Bronchial epithelial cell (primary cell): ENCODE measurements at regions not wholly inside any gene's neighbourhood (a gene's known extent, or its start where the extent isn't known, plus 50 kb on each side); places are given as distances from the start of the nearest gene placed in this dataset.

Experiments
- DNase-seq: peaks from one replicate; pipeline ENCODE4 v3.0.0-alpha.2; 2010; ENCODE audit warnings: low read depth
- FAIRE-seq: peaks from 2 replicates; lab custom pipeline; 2011; peaks lifted over from hg19 to GRCh38; lab: Jason Lieb, UNC
- H3K27me3 ChIP-seq: 2 replicates; pipeline ENCODE4 v1.5.1; 2011; ENCODE audit warnings: low read length; ENCODE audit not compliant: control insufficient read depth, insufficient read depth
- H3K36me3 ChIP-seq: 2 replicates; pipeline ENCODE4 v1.5.1; 2011; ENCODE audit warnings: low read length; ENCODE audit not compliant: control insufficient read depth, insufficient read depth
- H3K4me3 ChIP-seq: 2 replicates; pipeline ENCODE4 v1.5.1; 2011; ENCODE audit warnings: mild to moderate bottlenecking, low read depth, low read length, control low read depth
- CTCF ChIP-seq: IDR thresholded peaks from 2 replicates; pipeline ENCODE4 v1.5.1; 2011; ENCODE audit warnings: mild to moderate bottlenecking, moderate library complexity, low read length, control low read depth, inconsistent platforms; ENCODE audit not compliant: insufficient read depth, severe bottlenecking

DNA sequence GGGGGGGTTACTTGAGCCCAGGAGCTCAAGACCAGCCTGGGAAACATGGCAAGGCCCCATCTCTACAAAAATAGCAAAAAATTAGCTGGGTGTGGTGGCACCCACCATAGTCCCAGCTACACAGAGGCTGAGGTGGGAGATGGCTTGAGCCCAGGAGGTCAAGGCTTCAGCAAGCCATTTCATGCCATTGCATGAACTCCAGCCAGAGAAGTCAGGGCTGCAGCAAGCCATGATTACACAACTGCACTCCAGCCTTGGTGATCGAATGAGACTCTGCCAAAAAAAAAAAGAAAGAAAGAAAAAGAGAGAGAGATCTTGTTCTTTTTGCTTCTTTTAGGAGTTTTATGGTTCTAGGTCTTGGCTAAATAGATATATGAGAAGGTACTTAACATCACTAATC, 200.2 kb upstream of the PHYHIPL start:
- Histone ChIP-seq H3K27me3 (no peaks in the 10 kb centered on the region), H3K4me3 (no peak overlapping the region), H3K36me3 (no peaks in the 10 kb centered on the region)
- DNase-seq, result no peak
- no peak for TF ChIP-seq CTCF
- no peak for FAIRE-seq

DNA sequence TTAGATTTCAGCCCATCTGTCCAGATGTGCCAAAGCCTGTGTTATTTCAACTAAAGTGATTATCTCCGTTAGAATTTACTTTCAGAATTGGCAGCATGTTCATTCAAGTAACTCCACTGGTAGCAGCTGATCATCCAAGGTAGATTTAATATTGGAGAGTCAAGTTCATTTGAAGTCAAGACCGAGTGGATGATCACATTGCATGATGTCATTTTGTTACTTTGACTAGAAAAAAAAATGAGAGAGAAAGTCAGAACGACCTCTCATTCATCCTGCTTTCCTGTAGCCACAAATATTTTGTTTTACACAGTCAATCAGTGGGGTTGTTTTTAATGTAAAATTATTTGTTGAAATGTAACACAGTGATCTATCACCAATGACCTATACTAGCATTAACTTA, 196.7 kb upstream of the PHYHIPL start:
- no peak for DNase-seq
- no peaks in the 10 kb centered on the region for H3K27me3 ChIP-seq
- no peak for TF ChIP-seq CTCF
- no peak overlapping the region for H3K4me3 ChIP-seq
- H3K36me3 ChIP-seq, result no peaks in the 10 kb centered on the region
- no peak for FAIRE-seq

DNA sequence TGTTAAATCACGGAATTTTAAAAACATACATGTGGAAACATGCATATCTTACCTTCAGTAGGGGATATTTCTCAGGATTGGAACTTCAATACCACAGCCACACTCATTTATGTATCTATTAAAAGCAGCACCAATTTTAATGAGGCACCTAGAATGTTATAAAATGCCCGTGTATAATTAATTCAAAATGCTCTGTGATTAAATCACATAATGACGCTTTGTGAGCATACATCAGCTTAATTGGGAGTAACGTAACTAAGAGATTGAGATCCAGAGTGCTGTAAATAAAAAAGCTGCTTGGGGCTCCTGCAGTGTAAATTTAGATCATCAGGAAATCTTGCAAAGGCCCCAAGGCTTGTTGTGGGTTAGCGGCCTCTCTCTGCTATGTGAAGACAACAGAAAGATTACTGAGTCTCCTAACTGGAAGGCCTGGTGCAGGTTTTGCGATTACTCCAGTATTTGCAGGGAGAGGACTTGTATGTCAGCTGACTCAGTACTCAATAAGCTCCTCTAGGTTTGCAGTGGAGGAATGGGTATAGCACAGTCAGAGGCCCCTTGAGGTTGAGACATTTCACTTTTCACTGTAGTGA, 195.5 kb upstream of the PHYHIPL start:
- no peak for DNase-seq
- Histone ChIP-seq H3K36me3 (no peaks in the 10 kb centered on the region), H3K4me3 (no peak overlapping the region), H3K27me3 (no peaks in the 10 kb centered on the region)
- no peak for TF ChIP-seq CTCF
- no peak for FAIRE-seq

- DNase-seq (no peak), FAIRE-seq (no peak)
- Histone ChIP-seq H3K4me3 (no peak overlapping the region), H3K36me3 (no peaks in the 10 kb centered on the region), H3K27me3 (no peaks in the 10 kb centered on the region)
- TF ChIP-seq CTCF, result no peak
These were observed 194.6 kb upstream of the PHYHIPL start for GRCh38 chr10:58981846-58982245.

GRCh38 chr10:58982470-58983239, 193.8 kb upstream of the PHYHIPL start:
- FAIRE-seq (no peak), DNase-seq (no peak)
- Histone ChIP-seq H3K36me3 (no peaks in the 10 kb centered on the region), H3K4me3 (no peak overlapping the region), H3K27me3 (no peaks in the 10 kb centered on the region)
- TF ChIP-seq CTCF, result no peak
